ENCODE measurements at regions not wholly inside any gene's neighbourhood (a gene's known extent, or its start where the extent isn't known, plus 50 kb on each side); places are given as distances from the start of the nearest gene placed in this dataset.

DNA sequence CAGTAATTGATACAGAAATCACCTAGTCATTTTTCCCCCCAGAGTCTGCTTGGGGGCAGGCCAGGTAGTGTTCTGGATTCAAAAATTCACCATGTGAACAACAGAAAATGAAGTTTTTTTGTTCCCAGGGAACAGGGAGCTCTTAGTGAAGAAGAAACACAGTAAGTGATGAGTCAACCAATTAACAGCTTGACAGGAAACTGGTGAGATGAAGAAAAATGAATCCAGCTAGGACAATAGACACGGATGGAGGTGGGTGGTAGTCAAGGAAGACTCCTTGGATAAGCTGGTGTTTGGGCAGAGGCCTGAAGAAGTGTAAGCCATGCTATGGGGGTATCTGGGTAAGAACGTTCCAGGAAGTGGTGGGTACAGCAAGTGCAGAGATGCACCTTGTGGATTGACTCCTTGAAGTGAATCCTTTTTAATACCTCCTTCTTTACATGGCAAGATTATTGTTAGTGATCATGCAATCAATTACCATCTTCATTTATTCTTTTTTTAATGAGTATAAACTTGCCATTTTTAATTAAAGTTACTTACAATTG, 339.9 kb upstream of the RGMA start:
- Histone ChIP-seq H3K4me3 (ENCODE audit: low read depth in 1 of 2, low read length in 2 of 2) (no peak overlapping the region), H3K9ac (ENCODE audit: low read length) (no peak overlapping the region), H3K9me3 (ENCODE audit: low read length) (no peaks in the 10 kb centered on the region), H3K27me3 (ENCODE audit: control insufficient read depth in 1 of 2, insufficient read depth in 2 of 2, low read length in 2 of 2) (no peaks in the 10 kb centered on the region), H3K27ac (ENCODE audit: low read depth, low read length) (no peak overlapping the region), H3K36me3 (ENCODE audit: insufficient read depth, low read length) (no peaks in the 10 kb centered on the region), H3K4me1 (ENCODE audit: insufficient read depth, low read length) (peaks cover 5% of the 10 kb centered on the region)

DNA sequence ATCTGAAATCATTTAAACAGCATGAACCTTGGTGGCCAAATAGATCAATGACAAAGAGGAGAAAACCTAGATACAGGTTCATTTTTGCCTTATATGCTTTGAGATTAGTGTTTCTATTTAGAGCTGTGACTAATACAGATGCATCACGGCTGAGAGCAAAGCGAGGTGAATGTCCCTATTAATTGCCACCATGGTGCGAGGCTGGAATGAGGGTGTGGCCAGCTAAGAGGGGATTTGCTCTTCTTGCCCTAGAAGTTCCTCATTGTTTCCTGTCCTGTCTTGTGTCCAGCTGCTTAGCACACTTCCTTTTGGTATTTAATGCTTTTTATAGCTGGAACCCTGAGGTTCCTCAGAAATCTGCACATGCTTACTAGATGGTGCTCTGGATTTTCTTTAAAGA, 339.1 kb upstream of the RGMA start:
- Histone ChIP-seq H3K9ac (ENCODE audit: low read length) (no peak overlapping the region), H3K27me3 (ENCODE audit: control insufficient read depth in 1 of 2, insufficient read depth in 2 of 2, low read length in 2 of 2) (no peaks in the 10 kb centered on the region), H3K4me3 (ENCODE audit: low read depth in 1 of 2, low read length in 2 of 2) (no peak overlapping the region), H3K9me3 (ENCODE audit: low read length) (no peaks in the 10 kb centered on the region), H3K27ac (ENCODE audit: low read depth, low read length) (no peak overlapping the region), H3K4me1 (ENCODE audit: insufficient read depth, low read length) (peaks cover 5% of the 10 kb centered on the region), H3K36me3 (ENCODE audit: insufficient read depth, low read length) (no peaks in the 10 kb centered on the region)

DNA sequence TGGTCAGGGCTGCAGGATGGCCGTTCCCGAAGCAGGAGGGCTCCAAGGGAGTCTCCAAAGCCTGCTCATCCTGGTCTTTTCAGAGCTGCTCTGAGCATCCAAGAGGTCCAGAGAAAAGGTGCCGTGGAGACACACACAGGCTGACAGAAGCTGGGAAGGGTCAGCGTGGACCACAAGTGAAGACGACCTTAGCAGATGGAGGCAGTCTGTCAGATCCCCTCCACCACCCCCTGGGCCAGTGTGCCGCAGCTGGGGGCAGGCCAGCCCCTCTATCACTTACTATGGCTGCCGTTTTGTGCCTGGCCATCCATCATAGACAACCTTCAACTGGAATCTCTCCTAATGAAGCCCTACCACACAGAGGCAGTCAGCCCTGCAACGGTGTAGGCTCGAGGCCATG, 335.1 kb upstream of the RGMA start:
- no peaks in the 10 kb centered on the region for H3K36me3 ChIP-seq (ENCODE audit: insufficient read depth, low read length)

DNA sequence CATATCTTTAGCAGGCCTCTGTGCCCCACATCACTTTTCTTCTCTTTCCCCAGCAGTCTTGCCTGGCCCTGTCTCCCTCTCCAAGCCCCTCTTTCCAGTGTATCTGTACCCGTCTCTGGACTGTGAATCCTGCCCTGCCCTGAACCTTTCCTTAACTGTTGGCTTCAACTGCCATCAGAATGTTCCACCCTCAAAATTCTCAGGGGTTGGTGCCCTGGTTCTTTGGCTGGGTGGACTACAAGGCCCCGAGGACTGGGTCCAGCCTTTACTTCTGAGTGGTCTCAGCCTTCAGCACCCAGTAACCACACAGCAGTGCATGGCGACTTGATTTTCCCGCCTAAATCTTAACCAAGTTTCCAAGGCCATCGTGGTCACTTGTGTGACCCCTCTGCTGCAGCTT, 333.5 kb upstream of the RGMA start:
- no peak overlapping the region for H3K4me3 ChIP-seq (ENCODE audit: low read depth in 1 of 2, low read length in 2 of 2)

More for the DNA sequence above, 335.1 kb upstream of the RGMA start:
- Histone ChIP-seq H3K9me3 (ENCODE audit: low read length) (no peaks in the 10 kb centered on the region), H3K27ac (ENCODE audit: low read depth, low read length) (no peak overlapping the region), H3K4me3 (ENCODE audit: low read depth in 1 of 2, low read length in 2 of 2) (no peak overlapping the region), H3K27me3 (ENCODE audit: control insufficient read depth in 1 of 2, insufficient read depth in 2 of 2, low read length in 2 of 2) (no peaks in the 10 kb centered on the region), H3K4me1 (ENCODE audit: insufficient read depth, low read length) (peaks cover 5% of the 10 kb centered on the region), H3K9ac (ENCODE audit: low read length) (no peak overlapping the region)

DNA sequence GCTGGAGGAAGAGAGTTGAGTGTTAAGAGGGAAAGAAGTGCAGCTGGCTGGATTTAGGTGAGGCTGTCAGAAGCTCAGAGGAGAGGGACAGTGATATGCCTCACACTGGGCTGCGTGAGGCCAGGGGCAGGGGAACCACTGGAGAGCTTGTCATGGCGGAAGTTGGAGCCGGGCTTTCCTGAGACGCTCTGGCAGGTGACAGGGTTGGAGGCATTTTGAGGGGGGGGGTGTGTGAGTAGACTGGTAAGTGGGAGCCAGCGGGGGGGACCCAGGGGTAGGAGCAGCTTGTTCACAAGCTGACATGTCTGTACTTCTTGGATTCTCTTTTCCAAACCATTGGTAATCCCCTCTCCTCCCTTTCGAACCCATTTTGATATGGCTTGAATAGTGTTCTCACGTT, 331.5 kb upstream of the RGMA start:
- Histone ChIP-seq H3K4me3 (ENCODE audit: low read depth in 1 of 2, low read length in 2 of 2) (no peak overlapping the region), H3K4me1 (ENCODE audit: insufficient read depth, low read length) (no peaks in the 10 kb centered on the region), H3K9ac (ENCODE audit: low read length) (no peak overlapping the region), H3K27ac (ENCODE audit: low read depth, low read length) (no peak overlapping the region), H3K27me3 (ENCODE audit: control insufficient read depth in 1 of 2, insufficient read depth in 2 of 2, low read length in 2 of 2) (no peaks in the 10 kb centered on the region), H3K9me3 (ENCODE audit: low read length) (no peaks in the 10 kb centered on the region), H3K36me3 (ENCODE audit: insufficient read depth, low read length) (no peaks in the 10 kb centered on the region)

More for the DNA sequence above, 333.5 kb upstream of the RGMA start:
- Histone ChIP-seq H3K9ac (ENCODE audit: low read length) (no peak overlapping the region), H3K27me3 (ENCODE audit: control insufficient read depth in 1 of 2, insufficient read depth in 2 of 2, low read length in 2 of 2) (no peaks in the 10 kb centered on the region), H3K27ac (ENCODE audit: low read depth, low read length) (no peak overlapping the region), H3K9me3 (ENCODE audit: low read length) (no peaks in the 10 kb centered on the region), H3K36me3 (ENCODE audit: insufficient read depth, low read length) (no peaks in the 10 kb centered on the region), H3K4me1 (ENCODE audit: insufficient read depth, low read length) (no peaks in the 10 kb centered on the region)

DNA sequence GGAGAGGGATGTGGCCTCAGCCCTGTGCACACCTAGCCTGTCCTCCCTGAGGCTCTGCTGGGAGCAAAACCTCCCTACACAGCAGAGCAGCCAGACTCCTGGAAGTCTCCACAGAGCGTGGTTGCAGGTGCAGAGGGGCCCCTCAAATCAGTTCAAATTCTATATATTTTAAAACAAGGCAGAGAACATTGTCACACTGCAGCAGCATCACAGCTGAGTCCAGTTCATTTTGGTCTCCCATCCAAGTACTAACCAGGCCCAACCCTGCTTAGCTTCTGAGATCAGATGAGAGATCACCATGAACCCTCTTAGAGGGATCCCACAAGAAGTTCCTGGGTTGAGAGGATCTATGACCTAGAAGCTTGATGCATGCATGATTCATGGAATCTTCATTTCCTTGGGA, 331.0 kb upstream of the RGMA start:
- H3K27me3 ChIP-seq (ENCODE audit: control insufficient read depth in 1 of 2, insufficient read depth in 2 of 2, low read length in 2 of 2) = no peaks in the 10 kb centered on the region
- no peak overlapping the region for H3K4me3 ChIP-seq (ENCODE audit: low read depth in 1 of 2, low read length in 2 of 2)
- H3K27ac ChIP-seq (ENCODE audit: low read depth, low read length) = no peak overlapping the region
- no peaks in the 10 kb centered on the region for H3K36me3 ChIP-seq (ENCODE audit: insufficient read depth, low read length)
- H3K9ac ChIP-seq (ENCODE audit: low read length) = no peak overlapping the region
- H3K9me3 ChIP-seq (ENCODE audit: low read length) = no peaks in the 10 kb centered on the region
- H3K4me1 ChIP-seq (ENCODE audit: insufficient read depth, low read length) = no peaks in the 10 kb centered on the region

DNA sequence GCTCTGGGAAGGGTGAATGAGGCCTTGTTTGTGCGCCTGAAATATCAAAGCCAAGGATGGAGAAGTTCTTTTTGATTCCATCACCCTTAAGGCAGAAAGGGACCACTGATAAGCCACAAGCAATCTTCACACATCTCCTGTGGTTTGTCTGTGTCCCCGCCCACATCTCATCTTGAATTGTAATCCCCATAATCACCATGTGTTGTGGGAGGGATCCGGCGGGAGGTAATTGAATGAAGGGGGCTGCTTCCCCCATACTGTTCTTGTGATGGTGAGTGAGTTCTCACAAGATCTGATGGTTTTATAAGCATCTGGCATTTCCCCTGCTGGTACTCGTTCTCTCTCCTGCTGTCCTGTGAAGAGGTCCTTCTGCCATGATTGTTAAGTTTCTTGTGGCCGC, 329.6 kb upstream of the RGMA start:
- no peak overlapping the region for H3K27ac ChIP-seq (ENCODE audit: low read depth, low read length)
- H3K9ac ChIP-seq (ENCODE audit: low read length) = no peak overlapping the region
- no peaks in the 10 kb centered on the region for H3K36me3 ChIP-seq (ENCODE audit: insufficient read depth, low read length)
- H3K9me3 ChIP-seq (ENCODE audit: low read length) = no peaks in the 10 kb centered on the region
- no peak overlapping the region for H3K4me3 ChIP-seq (ENCODE audit: low read depth in 1 of 2, low read length in 2 of 2)
- no peaks in the 10 kb centered on the region for H3K4me1 ChIP-seq (ENCODE audit: insufficient read depth, low read length)
- no peaks in the 10 kb centered on the region for H3K27me3 ChIP-seq (ENCODE audit: control insufficient read depth in 1 of 2, insufficient read depth in 2 of 2, low read length in 2 of 2)

DNA sequence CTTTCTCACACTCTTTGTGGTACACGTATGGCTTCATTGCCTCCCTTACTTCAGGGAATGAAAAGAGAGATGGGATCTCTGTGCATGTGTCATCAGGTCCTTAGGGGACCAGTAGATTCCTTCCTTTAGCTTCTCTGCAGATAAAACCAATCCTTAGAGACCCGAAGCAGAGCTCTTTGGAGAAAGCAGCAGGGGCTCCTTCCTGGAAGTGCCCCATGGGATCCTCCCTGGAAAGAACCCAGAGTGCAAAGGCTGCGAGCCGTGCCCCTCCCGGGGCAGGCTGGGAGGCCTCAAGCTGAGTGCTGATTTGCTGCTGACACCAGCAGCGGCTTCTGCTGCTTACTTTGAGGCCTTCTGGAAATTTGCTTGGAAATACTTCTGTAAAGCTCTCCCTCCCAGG, 328.6 kb upstream of the RGMA start:
- Histone ChIP-seq H3K27me3 (ENCODE audit: control insufficient read depth in 1 of 2, insufficient read depth in 2 of 2, low read length in 2 of 2) (no peaks in the 10 kb centered on the region), H3K36me3 (ENCODE audit: insufficient read depth, low read length) (no peaks in the 10 kb centered on the region), H3K4me3 (ENCODE audit: low read depth in 1 of 2, low read length in 2 of 2) (no peak overlapping the region), H3K9me3 (ENCODE audit: low read length) (no peaks in the 10 kb centered on the region), H3K9ac (ENCODE audit: low read length) (no peak overlapping the region), H3K27ac (ENCODE audit: low read depth, low read length) (no peak overlapping the region), H3K4me1 (ENCODE audit: insufficient read depth, low read length) (no peaks in the 10 kb centered on the region)

DNA sequence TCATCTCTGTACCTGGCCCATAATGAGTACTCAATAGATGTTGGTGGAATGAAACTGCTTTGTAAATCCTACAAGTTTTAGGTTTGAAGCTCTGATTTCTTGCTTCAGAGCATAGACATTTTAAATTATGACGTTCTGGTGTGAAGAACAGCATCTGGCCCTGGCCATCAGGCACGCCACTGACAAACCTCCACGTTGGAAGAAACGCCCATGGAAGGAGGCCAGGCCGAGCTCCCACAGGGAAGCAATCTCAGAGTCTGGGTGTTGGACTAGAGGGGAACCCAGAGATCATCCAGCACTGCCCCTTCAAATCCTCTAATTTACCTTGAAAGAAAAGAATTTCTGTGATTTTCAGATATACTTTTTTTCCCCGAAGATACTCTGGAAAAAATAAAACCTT, 328.1 kb upstream of the RGMA start:
- Histone ChIP-seq H3K9me3 (ENCODE audit: low read length) (no peaks in the 10 kb centered on the region), H3K27ac (ENCODE audit: low read depth, low read length) (no peak overlapping the region), H3K4me3 (ENCODE audit: low read depth in 1 of 2, low read length in 2 of 2) (no peak overlapping the region), H3K9ac (ENCODE audit: low read length) (no peak overlapping the region), H3K4me1 (ENCODE audit: insufficient read depth, low read length) (no peaks in the 10 kb centered on the region), H3K36me3 (ENCODE audit: insufficient read depth, low read length) (no peaks in the 10 kb centered on the region), H3K27me3 (ENCODE audit: control insufficient read depth in 1 of 2, insufficient read depth in 2 of 2, low read length in 2 of 2) (no peaks in the 10 kb centered on the region)

DNA sequence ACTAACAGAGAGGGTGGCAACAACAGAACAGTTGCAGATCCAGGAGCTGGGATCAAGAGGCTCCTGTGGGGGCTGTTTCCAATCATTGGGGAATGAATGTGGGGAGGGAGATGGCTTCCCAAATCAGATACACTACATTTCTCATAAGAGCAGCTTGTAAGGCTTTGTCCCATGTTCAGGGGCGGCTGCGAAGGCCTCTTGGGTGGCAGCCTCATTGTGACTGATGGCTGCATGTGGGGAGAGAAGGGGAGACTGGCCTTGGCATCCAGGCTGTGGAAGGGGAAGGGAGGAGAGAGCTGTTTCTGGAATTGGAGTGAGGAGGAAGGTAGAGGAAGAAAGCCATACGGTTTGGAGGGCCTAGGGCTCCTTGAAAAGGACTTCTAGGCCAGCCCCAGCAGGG, 326.6 kb upstream of the RGMA start:
- no peak overlapping the region for H3K9ac ChIP-seq (ENCODE audit: low read length)
- H3K36me3 ChIP-seq (ENCODE audit: insufficient read depth, low read length) = no peaks in the 10 kb centered on the region
- H3K27me3 ChIP-seq (ENCODE audit: control insufficient read depth in 1 of 2, insufficient read depth in 2 of 2, low read length in 2 of 2) = no peaks in the 10 kb centered on the region
- no peaks in the 10 kb centered on the region for H3K9me3 ChIP-seq (ENCODE audit: low read length)
- H3K27ac ChIP-seq (ENCODE audit: low read depth, low read length) = no peak overlapping the region
- H3K4me3 ChIP-seq (ENCODE audit: low read depth in 1 of 2, low read length in 2 of 2) = no peak overlapping the region
- H3K4me1 ChIP-seq (ENCODE audit: insufficient read depth, low read length) = no peaks in the 10 kb centered on the region

DNA sequence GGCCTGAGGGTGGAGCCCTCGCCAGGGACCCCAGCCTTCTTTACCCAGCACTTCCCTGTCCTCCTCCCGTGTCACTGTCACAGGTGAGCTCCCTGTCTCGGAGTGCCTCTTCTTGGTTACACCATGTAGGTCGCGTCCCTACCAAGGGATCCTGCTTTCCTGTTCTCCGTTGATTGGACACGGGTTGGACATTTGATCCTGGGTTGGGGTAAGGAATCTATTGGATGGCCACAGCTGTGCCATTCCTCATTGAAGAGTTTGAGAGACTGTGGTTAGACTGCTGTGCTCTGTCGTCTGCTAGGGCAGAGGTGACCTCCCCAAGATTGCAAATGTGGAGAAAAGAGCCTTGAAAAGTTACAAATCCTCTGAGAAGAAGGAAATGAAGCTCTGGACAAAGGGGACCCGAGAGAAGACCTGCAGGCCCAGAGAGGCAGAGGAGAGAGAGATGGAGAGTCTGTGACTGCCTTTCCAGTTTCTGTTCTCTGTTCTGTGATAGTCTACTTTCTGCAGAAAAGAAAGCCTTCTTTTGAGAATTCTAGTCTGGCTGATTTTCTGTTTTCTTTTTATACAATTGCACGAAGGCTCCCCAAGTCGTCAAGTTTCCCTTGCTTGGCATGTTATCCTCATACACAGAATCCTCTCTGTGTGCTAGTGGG, 325.7 kb upstream of the RGMA start:
- Histone ChIP-seq H3K36me3 (ENCODE audit: insufficient read depth, low read length) (no peaks in the 10 kb centered on the region), H3K4me1 (ENCODE audit: insufficient read depth, low read length) (no peaks in the 10 kb centered on the region), H3K27ac (ENCODE audit: low read depth, low read length) (no peak overlapping the region), H3K4me3 (ENCODE audit: low read depth in 1 of 2, low read length in 2 of 2) (no peak overlapping the region), H3K27me3 (ENCODE audit: control insufficient read depth in 1 of 2, insufficient read depth in 2 of 2, low read length in 2 of 2) (no peaks in the 10 kb centered on the region), H3K9ac (ENCODE audit: low read length) (no peak overlapping the region), H3K9me3 (ENCODE audit: low read length) (no peaks in the 10 kb centered on the region)

DNA sequence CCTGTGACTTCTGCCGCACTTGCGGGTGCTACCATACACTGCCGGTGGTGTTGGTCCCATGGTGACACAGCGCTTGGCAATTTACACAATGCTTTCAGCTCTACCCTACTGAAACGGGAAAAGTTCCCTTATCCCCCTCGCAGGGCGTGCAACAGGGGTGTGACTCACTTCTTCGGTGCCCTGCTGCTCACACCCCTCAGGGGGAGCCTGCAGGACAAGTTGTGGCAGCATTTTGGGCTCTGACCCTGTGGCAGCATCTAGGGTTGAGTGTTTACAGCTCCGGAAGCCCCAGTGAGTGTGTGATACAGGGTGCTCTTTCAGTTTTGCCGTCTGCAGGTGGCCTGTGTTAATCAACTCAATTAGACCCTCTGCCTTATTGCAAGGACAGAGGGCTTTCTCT, 324.7 kb upstream of the RGMA start:
- Histone ChIP-seq H3K27ac (ENCODE audit: low read depth, low read length) (no peak overlapping the region), H3K9ac (ENCODE audit: low read length) (no peak overlapping the region), H3K4me3 (ENCODE audit: low read depth in 1 of 2, low read length in 2 of 2) (no peak overlapping the region), H3K27me3 (ENCODE audit: control insufficient read depth in 1 of 2, insufficient read depth in 2 of 2, low read length in 2 of 2) (no peaks in the 10 kb centered on the region), H3K9me3 (ENCODE audit: low read length) (no peaks in the 10 kb centered on the region), H3K36me3 (ENCODE audit: insufficient read depth, low read length) (no peaks in the 10 kb centered on the region), H3K4me1 (ENCODE audit: insufficient read depth, low read length) (no peaks in the 10 kb centered on the region)

All from muscle layer of colon (tissue), 2 donors.